ENCODE measurements at regions not wholly inside any gene's neighbourhood (a gene's known extent, or its start where the extent isn't known, plus 50 kb on each side); places are given as distances from the start of the nearest gene placed in this dataset.

DNA sequence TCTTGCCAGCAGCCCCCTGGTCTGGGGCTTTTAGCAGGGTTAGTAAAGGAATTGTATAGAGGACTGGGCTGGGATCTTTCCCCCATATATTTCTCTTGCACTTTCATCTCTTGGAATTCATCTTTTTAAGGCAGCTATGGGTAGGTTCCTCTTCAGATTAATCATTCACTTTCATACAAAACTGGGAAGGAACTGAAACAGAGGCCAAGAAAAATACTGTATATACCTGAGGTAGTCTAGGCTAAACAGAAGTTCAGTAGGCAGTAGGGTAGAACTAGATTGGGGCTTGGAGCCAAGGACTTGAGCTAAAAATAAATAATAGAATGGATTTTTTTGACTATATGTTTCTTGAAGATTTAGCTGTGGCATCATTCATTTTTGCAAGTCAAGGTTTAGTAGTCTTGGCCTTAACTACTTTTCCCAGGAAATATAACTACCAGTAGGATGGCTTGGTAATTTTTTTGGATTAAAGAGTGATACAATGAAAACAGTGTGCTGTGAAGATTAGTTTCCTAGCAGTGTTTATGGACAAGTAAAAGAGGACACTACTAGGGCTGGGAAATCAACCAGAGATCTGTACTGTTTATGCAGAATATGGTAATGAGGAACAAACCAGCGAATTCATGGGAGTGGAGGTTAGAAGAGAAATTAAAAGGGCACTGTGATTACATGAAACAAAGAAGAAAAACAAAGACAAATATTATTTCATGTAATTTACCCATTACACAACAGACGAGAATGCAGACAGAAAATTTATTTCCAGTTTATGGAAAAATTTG, 50.9 kb upstream of the PTGS2 start:
- 0 out of 2 replicates have a peak, but pooled peaks cover 9% of the 10 kb centered on the region for H3K9me3 ChIP-seq
- POLR2A ChIA-PET: no interaction called here
- H3K4me3 ChIP-seq (ENCODE audit: low read depth in 2 of 2, low read length in 1 of 2): no peak overlapping the region
- H3K4me1 ChIP-seq (ENCODE audit: control insufficient read depth in 1 of 2, insufficient read depth in 2 of 2, low read depth in 1 of 2, low read length in 1 of 2): no peaks in the 10 kb centered on the region
- H3F3A ChIP-seq (replicated peaks; ENCODE audit: insufficient read depth): no peaks in the 10 kb centered on the region
- no peaks in the 10 kb centered on the region for H3K36me3 ChIP-seq (replicated peaks in 1 of 2; ENCODE audit: control insufficient read depth in 1 of 2, insufficient read depth in 2 of 2, low read length in 1 of 2)
- no peak for DNase-seq
- CTCF ChIA-PET: no interaction called here
- no peaks in the 10 kb centered on the region for H3K9me2 ChIP-seq
- H3K9ac ChIP-seq: no peak overlapping the region
- no peaks in the 10 kb centered on the region for H3K27me3 ChIP-seq (ENCODE audit: insufficient read depth)
- WGBS (ENCODE audit: low lambda C conversion rate): 27% methylated on average over 2 of the region's 2 CpGs
- no peak overlapping the region for H3K4me2 ChIP-seq
- H2AFZ ChIP-seq (ENCODE audit: low read depth): no peak overlapping the region
- H3K79me2 ChIP-seq (ENCODE audit: insufficient read depth): no peaks in the 10 kb centered on the region
- TF ChIP-seq, protein P1, sequence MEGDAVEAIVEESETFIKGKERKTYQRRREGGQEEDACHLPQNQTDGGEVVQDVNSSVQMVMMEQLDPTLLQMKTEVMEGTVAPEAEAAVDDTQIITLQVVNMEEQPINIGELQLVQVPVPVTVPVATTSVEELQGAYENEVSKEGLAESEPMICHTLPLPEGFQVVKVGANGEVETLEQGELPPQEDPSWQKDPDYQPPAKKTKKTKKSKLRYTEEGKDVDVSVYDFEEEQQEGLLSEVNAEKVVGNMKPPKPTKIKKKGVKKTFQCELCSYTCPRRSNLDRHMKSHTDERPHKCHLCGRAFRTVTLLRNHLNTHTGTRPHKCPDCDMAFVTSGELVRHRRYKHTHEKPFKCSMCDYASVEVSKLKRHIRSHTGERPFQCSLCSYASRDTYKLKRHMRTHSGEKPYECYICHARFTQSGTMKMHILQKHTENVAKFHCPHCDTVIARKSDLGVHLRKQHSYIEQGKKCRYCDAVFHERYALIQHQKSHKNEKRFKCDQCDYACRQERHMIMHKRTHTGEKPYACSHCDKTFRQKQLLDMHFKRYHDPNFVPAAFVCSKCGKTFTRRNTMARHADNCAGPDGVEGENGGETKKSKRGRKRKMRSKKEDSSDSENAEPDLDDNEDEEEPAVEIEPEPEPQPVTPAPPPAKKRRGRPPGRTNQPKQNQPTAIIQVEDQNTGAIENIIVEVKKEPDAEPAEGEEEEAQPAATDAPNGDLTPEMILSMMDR (IDR thresholded peaks at IDR 0.05): no peak
- TF ChIP-seq, protein P2, sequence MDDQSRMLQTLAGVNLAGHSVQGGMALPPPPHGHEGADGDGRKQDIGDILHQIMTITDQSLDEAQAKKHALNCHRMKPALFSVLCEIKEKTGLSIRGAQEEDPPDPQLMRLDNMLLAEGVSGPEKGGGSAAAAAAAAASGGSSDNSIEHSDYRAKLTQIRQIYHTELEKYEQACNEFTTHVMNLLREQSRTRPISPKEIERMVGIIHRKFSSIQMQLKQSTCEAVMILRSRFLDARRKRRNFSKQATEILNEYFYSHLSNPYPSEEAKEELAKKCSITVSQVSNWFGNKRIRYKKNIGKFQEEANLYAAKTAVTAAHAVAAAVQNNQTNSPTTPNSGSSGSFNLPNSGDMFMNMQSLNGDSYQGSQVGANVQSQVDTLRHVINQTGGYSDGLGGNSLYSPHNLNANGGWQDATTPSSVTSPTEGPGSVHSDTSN (IDR thresholded peaks at IDR 0.05): no peak
- TF ChIP-seq TEAD4 (IDR thresholded peaks at IDR 0.05; ENCODE audit: borderline replicate concordance, insufficient read depth) (no peak), RAD21 (IDR thresholded peaks at IDR 0.05; ENCODE audit: low read length) (no peak), MEF2A (IDR thresholded peaks at IDR 0.05; ENCODE audit: borderline replicate concordance, low read depth) (no peak), RCOR1 (IDR thresholded peaks at IDR 0.05; ENCODE audit: low read length) (no peak), SMC3 (IDR thresholded peaks at IDR 0.05; ENCODE audit: low read depth, low read length) (no peak), MXI1 (IDR thresholded peaks at IDR 0.05; ENCODE audit: low read depth, low read length) (no peak), TAF1 (IDR thresholded peaks at IDR 0.05; ENCODE audit: borderline replicate concordance, low read depth, low read length) (no peak), GABPA (IDR thresholded peaks at IDR 0.05; ENCODE audit: low read depth) (no peak), FOXJ3 (CRISPR knock-in tag; IDR thresholded peaks at IDR 0.05) (no peak), RXRA (IDR thresholded peaks at IDR 0.05; ENCODE audit: borderline replicate concordance, low read depth) (no peak), JUND (IDR thresholded peaks at IDR 0.05) (no peak)
- TF ChIP-seq, protein P3, sequence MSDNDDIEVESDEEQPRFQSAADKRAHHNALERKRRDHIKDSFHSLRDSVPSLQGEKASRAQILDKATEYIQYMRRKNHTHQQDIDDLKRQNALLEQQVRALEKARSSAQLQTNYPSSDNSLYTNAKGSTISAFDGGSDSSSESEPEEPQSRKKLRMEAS (IDR thresholded peaks at IDR 0.05; ENCODE audit: low read depth): no peak
- TF ChIP-seq, protein P4, sequence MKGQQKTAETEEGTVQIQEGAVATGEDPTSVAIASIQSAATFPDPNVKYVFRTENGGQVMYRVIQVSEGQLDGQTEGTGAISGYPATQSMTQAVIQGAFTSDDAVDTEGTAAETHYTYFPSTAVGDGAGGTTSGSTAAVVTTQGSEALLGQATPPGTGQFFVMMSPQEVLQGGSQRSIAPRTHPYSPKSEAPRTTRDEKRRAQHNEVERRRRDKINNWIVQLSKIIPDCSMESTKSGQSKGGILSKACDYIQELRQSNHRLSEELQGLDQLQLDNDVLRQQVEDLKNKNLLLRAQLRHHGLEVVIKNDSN (IDR thresholded peaks at IDR 0.05; ENCODE audit: borderline replicate concordance, low read depth): no peak
- TF ChIP-seq, protein P5, sequence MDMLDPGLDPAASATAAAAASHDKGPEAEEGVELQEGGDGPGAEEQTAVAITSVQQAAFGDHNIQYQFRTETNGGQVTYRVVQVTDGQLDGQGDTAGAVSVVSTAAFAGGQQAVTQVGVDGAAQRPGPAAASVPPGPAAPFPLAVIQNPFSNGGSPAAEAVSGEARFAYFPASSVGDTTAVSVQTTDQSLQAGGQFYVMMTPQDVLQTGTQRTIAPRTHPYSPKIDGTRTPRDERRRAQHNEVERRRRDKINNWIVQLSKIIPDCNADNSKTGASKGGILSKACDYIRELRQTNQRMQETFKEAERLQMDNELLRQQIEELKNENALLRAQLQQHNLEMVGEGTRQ (IDR thresholded peaks at IDR 0.05; ENCODE audit: borderline replicate concordance, low read depth, low read length): no peak
- no peaks in the 10 kb centered on the region for H4K20me1 ChIP-seq (ENCODE audit: insufficient read depth)
- no peak overlapping the region for H3K27ac ChIP-seq (ENCODE audit: low read depth in 2 of 2, low read length in 1 of 2)

All from SK-N-SH (cell line).